ENCODE measurements at regions not wholly inside any gene's neighbourhood (a gene's known extent, or its start where the extent isn't known, plus 50 kb on each side); places are given as distances from the start of the nearest gene placed in this dataset.

DNA sequence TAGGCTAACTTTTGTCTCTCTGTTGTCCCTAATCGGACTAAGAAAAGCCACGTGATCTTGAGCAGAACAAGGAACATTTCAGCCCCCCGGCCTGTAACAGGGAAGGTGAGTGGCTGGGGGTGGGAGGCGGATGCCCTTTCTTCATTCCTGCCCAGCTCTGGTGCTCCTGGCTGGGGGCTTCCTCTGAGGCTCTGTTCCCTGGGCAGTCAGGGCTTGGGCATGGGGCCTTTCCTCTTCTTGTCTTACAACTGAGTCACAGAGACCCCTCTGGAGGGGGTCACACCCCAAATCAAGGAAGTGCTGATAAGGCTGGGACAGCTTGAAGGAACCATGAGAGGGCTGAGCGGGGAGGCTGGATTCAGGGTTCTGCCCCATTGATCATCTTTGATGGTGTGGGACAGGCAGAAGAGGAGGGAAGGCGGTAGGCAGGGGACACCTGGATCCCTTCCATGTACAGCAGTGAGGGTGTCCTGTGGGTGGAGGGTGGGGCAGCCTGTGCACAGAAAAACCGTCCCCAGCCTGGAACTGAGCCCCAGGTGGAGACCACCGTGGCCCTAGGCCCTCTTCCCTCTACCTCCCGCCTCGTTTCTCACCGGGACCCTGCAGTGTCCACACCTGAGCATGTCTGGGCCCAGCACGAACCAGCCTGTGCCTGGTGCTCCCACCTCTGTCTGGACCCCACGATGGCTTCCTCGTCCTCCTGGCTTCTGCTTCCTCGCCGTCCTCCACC is 257.7 kb upstream of the IRX1 start:
- H3K27ac ChIP-seq (ENCODE audit: low read depth, low read length) = no peak overlapping the region
- TF ChIP-seq CTCF (IDR thresholded peaks at IDR 0.05; ENCODE audit: low read depth, low read length) = no peak
- no peak overlapping the region for H3K4me3 ChIP-seq (ENCODE audit: low read depth, low read length)
- no peaks in the 10 kb centered on the region for H3K27me3 ChIP-seq (ENCODE audit: control insufficient read depth, insufficient read depth, low read length)
- peaks cover 91% of the 10 kb centered on the region for H3K9me3 ChIP-seq (ENCODE audit: control insufficient read depth, insufficient read depth, low read length)
- POLR2A ChIA-PET = no interaction called here
- CTCF ChIA-PET = no interaction called here
- DNase-seq (ENCODE audit: low read depth, low spot score) = no peak

DNA sequence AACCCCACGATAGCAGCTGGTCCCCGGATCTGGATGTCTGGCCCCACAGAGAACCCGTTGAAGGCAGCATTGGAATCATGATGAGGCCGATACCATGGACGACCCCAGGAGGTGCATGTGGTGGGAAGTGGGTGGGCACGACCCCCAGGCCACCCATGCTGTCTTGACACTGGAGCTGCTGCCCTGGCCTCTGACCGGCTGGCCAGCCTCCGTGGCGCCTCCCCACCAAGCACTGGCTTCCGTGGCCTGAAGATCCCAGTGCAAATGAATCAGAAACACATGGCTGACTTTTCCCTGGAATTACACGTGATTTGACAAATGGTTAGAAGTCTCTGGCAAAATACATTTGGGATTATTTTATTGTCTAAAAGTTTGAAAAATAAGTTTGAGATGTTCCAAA is 259.0 kb upstream of the IRX1 start:
- Histone ChIP-seq H3K9me3 (ENCODE audit: control insufficient read depth, insufficient read depth, low read length) (peaks cover 91% of the 10 kb centered on the region), H3K27ac (ENCODE audit: low read depth, low read length) (no peak overlapping the region), H3K4me3 (ENCODE audit: low read depth, low read length) (no peak overlapping the region), H3K27me3 (ENCODE audit: control insufficient read depth, insufficient read depth, low read length) (no peaks in the 10 kb centered on the region)
- CTCF ChIA-PET = no interaction called here
- no peak for TF ChIP-seq CTCF (IDR thresholded peaks at IDR 0.05; ENCODE audit: low read depth, low read length)
- DNase-seq (ENCODE audit: low read depth, low spot score) = no peak
- POLR2A ChIA-PET = no interaction called here

DNA sequence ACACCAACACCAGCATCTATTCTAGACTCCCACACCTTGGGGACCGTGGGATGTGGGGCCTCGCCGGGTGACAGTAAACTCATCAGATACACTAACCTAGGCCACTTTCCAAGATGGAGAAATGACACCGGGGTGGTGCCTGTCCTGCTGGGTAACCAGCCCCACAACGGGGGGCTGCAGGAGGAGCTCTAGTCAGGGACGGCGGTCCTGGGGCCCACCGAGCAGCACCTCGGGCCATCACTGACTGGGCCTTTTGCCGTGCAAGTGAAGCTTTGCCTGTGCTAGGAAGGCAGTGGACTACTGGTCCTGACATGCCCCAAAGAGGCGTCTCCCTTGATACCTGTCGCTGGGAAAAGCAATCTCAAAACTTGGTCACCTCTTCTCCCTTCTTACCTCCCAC is 260.3 kb upstream of the IRX1 start:
- Histone ChIP-seq H3K4me3 (ENCODE audit: low read depth, low read length) (no peak overlapping the region), H3K9me3 (ENCODE audit: control insufficient read depth, insufficient read depth, low read length) (peaks cover 87% of the 10 kb centered on the region), H3K27me3 (ENCODE audit: control insufficient read depth, insufficient read depth, low read length) (no peaks in the 10 kb centered on the region), H3K27ac (ENCODE audit: low read depth, low read length) (no peak overlapping the region)
- no peak for DNase-seq (ENCODE audit: low read depth, low spot score)
- CTCF ChIA-PET = no interaction called here
- POLR2A ChIA-PET = no interaction called here
- TF ChIP-seq CTCF (IDR thresholded peaks at IDR 0.05; ENCODE audit: low read depth, low read length) = no peak

DNA sequence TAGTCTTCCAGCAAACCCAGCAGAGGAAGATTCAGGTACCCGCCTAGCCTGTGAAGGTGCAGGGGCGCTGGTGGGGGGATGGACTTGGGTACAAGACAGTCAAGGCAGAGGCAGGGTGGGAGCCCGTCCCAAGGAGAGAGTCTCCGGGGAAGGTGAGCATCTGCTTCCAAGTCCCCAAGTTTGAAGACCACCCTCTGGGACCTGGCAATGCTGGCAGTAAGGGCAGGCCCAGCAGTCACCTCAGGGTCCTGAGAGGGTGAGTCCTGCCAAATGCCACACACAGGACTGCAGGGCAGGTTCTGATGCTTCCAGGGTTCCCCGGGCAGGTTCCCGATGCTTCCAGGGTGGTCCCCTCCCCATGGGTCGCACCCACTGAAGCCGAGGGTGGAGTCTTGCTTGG is 261.8 kb upstream of the IRX1 start:
- DNase-seq (ENCODE audit: low read depth, low spot score) = no peak
- peaks cover 84% of the 10 kb centered on the region for H3K9me3 ChIP-seq (ENCODE audit: control insufficient read depth, insufficient read depth, low read length)
- TF ChIP-seq CTCF (IDR thresholded peaks at IDR 0.05; ENCODE audit: low read depth, low read length) = no peak
- H3K4me3 ChIP-seq (ENCODE audit: low read depth, low read length) = no peak overlapping the region
- no peaks in the 10 kb centered on the region for H3K27me3 ChIP-seq (ENCODE audit: control insufficient read depth, insufficient read depth, low read length)
- POLR2A ChIA-PET = no interaction called here
- CTCF ChIA-PET = no interaction called here
- no peak overlapping the region for H3K27ac ChIP-seq (ENCODE audit: low read depth, low read length)

- DNase-seq (ENCODE audit: low read depth, low spot score) = no peak
- Histone ChIP-seq H3K27ac (ENCODE audit: low read depth, low read length) (no peak overlapping the region), H3K4me3 (ENCODE audit: low read depth, low read length) (no peak overlapping the region), H3K27me3 (ENCODE audit: control insufficient read depth, insufficient read depth, low read length) (no peaks in the 10 kb centered on the region), H3K9me3 (ENCODE audit: control insufficient read depth, insufficient read depth, low read length) (peaks cover 83% of the 10 kb centered on the region)
- ChIA-PET POLR2A (no interaction called here), CTCF (no interaction called here)
- no peak for TF ChIP-seq CTCF (IDR thresholded peaks at IDR 0.05; ENCODE audit: low read depth, low read length)
Observed at GRCh38 chr5:3333105-3333504, 262.5 kb upstream of the IRX1 start.
